SK-N-SH treated with all-trans-retinoic acid at 6 μM for 48 hours (cell line): ENCODE measurements at regions not wholly inside any gene's neighbourhood (a gene's known extent, or its start where the extent isn't known, plus 50 kb on each side); places are given as distances from the start of the nearest gene placed in this dataset.

Experiments
- CREB5 ChIP-seq: fragments of 250-450 bp; sonication (Bioruptor Pico); IDR thresholded peaks from 2 replicates; pipeline ENCODE4 v1.5.1; 2020; ENCODE audit warnings: low read depth, mild to moderate bottlenecking, moderate library complexity
- PPARA ChIP-seq: fragments of 250-450 bp; sonication (Bioruptor Pico); IDR thresholded peaks from 2 replicates; pipeline ENCODE4 v1.5.0; 2020; ENCODE audit warnings: mild to moderate bottlenecking, borderline replicate concordance
- ZNF565 ChIP-seq: fragments of 450-650 bp; formaldehyde crosslinking; conservative IDR thresholded peaks from 2 replicates; pipeline ENCODE4 v1.5.0; 2020; ENCODE audit warnings: low read depth, mild to moderate bottlenecking, moderate library complexity
- ZNF8 ChIP-seq: fragments of 450-650 bp; formaldehyde crosslinking; IDR thresholded peaks from 2 replicates; pipeline ENCODE4 v1.5.0; 2020; ENCODE audit warnings: mild to moderate bottlenecking, moderate library complexity

DNA sequence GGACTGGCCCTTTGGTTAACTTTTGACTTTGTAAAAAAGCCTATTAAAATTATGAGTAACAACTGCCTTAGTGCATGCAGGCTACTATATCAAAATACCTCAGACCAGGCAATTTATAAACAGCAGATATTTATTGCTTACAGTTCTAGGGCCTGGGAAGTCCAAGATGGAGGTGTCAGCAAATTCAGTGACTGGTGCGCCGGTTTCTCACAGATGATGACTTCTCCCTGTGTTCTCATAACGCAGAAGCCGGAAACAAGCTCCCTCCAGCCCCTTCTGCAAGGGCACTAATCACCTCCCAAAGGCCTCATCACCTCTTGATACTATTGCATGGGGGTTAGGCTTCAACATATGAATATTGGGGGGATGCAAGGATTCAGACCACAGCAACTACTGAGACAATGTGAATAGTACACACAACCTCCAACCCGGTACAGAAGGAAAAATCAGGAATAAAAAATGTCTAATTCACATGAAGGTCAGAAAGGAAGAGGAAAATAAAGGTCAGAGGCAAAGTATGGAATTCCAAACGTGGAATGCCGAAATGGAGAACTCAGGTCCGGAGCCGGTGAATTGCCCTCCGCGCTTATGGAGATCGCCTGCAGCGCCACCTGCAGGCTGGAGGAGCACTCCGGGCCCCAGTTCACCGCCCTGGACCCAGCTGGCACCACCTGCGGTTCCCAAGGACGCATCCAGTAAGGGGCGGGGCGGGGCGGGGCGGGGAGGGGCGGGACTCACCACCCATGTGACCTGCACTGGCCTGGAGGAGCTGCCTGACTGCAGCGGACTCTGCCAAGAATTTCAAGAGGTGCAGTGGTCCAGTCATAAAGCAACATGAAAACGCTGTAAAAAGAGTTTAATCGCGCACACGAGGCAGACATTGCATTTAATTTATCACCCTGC, 203.4 kb downstream of the KIF26A start:
- TF ChIP-seq CREB5 (CRISPR knock-in tag) (no peak), ZNF565 (no peak), PPARA (CRISPR knock-in tag) (no peak), ZNF8 (no peak)
